Spinal cord (tissue), 9 donors: ENCODE measurements at regions not wholly inside any gene's neighbourhood (a gene's known extent, or its start where the extent isn't known, plus 50 kb on each side); places are given as distances from the start of the nearest gene placed in this dataset.

Experiments
- DNase-seq, 6 donors: peaks; one replicate each; pipeline versions ENCODE4 v3.0.0 to v3.0.0-alpha.2; 2013 to 2015; ENCODE audit warnings: low spot score in 6 of 6, low read depth in 4 of 6
- H3K27ac ChIP-seq: one replicate; pipeline ENCODE4 v1.5.1; 2013; ENCODE audit warnings: low read depth, low read length, control low read depth
- H3K27me3 ChIP-seq: one replicate; pipeline ENCODE4 v1.6.1; 2013; ENCODE audit warnings: low read length; ENCODE audit not compliant: control insufficient read depth, insufficient read depth
- H3K36me3 ChIP-seq: one replicate; pipeline ENCODE4 v1.6.1; 2013; ENCODE audit warnings: low read length; ENCODE audit not compliant: control insufficient read depth, insufficient read depth
- H3K4me1 ChIP-seq: one replicate; pipeline ENCODE4 v1.6.1; 2013; ENCODE audit warnings: low read length; ENCODE audit not compliant: control insufficient read depth, insufficient read depth
- H3K4me3 ChIP-seq: one replicate; pipeline ENCODE4 v1.5.1; 2013; ENCODE audit warnings: low read depth, low read length, control low read depth
- H3K9me3 ChIP-seq: one replicate; pipeline ENCODE4 v1.6.1; 2013; ENCODE audit warnings: low read length; ENCODE audit not compliant: control insufficient read depth, insufficient read depth
- WGBS: methylation state at CpG from one replicate; pipeline ENCODE4 v1.1.5; 2013; ENCODE audit warnings: missing lambda C conversion rate; ENCODE audit not compliant: insufficient coverage; 5-methylcytosine and 5-hydroxymethylcytosine counted together
- donor health status: healthy.

DNA sequence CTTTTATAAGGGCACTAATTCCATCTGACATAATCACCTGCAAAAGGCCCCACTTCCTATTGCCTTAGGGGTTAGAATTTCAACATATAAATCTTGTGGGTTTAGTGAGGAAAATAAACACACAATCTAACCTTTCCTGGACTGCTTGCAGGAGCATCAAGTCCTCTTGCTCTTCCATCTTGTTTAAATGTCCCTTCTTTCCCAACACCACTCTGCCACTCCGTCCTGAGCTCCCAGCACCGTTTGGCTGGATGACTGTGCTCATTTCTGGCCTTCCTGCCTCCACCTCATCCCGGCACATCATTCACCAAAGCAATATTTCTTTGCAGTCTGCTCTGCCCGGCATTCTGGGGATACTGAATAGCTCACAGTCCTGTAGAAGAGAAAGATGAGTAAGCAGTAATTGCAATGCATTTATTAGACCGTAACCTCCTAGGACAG lies 247.8 kb downstream of the BCL2 start:
- no peak overlapping the region for H3K4me3 ChIP-seq
- no peaks in the 10 kb centered on the region for H3K9me3 ChIP-seq
- no peaks in the 10 kb centered on the region for H3K27me3 ChIP-seq
- H3K36me3 ChIP-seq = no peaks in the 10 kb centered on the region
- H3K4me1 ChIP-seq = peaks cover 7% of the 10 kb centered on the region
- H3K27ac ChIP-seq = no peak overlapping the region
- 50% methylated on average over 1 of the region's 5 CpGs for WGBS
- no peak for DNase-seq

GRCh38 chr18:63070767-63071502 lies 248.6 kb downstream of the BCL2 start:
- Histone ChIP-seq H3K27ac (no peak overlapping the region), H3K36me3 (no peaks in the 10 kb centered on the region), H3K27me3 (no peaks in the 10 kb centered on the region), H3K4me1 (peaks cover 7% of the 10 kb centered on the region), H3K4me3 (no peak overlapping the region), H3K9me3 (no peaks in the 10 kb centered on the region)
- WGBS = 85% methylated on average over 7 of the region's 8 CpGs
- DNase-seq = no peak

- no peak overlapping the region for H3K27ac ChIP-seq
- no peak for DNase-seq
- 83% methylated on average over 1 of the region's 3 CpGs for WGBS
Measured at GRCh38 chr18:63069496-63069895, 250.1 kb downstream of the BCL2 start.

GRCh38 chr18:63067939-63068338 lies 251.6 kb downstream of the BCL2 start:
- no CpG with 5 or more reads among the region's 2 CpGs for WGBS
- Histone ChIP-seq H3K27ac (no peak overlapping the region), H3K27me3 (no peaks in the 10 kb centered on the region), H3K36me3 (no peaks in the 10 kb centered on the region), H3K4me3 (no peak overlapping the region), H3K9me3 (no peaks in the 10 kb centered on the region), H3K4me1 (peaks cover 4% of the 10 kb centered on the region)
- DNase-seq = no peak

More at GRCh38 chr18:63069496-63069895, 250.1 kb downstream of the BCL2 start:
- Histone ChIP-seq H3K9me3 (no peaks in the 10 kb centered on the region), H3K27me3 (no peaks in the 10 kb centered on the region), H3K36me3 (no peaks in the 10 kb centered on the region), H3K4me1 (peaks cover 4% of the 10 kb centered on the region), H3K4me3 (no peak overlapping the region)

DNA sequence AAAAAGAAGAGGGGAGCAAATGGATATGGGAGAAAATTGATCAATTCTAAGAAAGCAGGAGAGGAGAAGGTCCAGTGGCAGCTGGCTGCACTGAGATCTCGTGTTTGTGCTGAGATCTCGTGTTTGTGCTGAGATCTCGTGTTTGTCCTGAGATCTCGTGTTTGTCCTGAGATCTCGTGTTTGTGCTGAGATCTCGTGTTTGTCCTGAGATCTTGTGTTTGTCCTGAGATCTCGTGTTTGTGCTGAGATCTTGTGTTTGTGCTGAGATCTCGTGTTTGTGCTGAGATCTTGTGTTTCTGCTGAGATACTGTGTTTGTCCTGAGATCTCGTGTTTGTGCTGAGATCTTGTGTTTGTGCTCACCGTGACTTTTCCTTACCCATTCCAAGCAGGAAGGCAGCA lies 254.4 kb downstream of the BCL2 start:
- no peak overlapping the region for H3K27ac ChIP-seq
- no peak overlapping the region for H3K4me3 ChIP-seq
- H3K36me3 ChIP-seq = no peaks in the 10 kb centered on the region
- no peaks in the 10 kb centered on the region for H3K27me3 ChIP-seq
- DNase-seq = no peak
- no peaks in the 10 kb centered on the region for H3K9me3 ChIP-seq
- WGBS = 87% methylated on average over 9 of the region's 10 CpGs
- H3K4me1 ChIP-seq = no peaks in the 10 kb centered on the region

- no peaks in the 10 kb centered on the region for H3K36me3 ChIP-seq
- 88% methylated on average over 8 of the region's 10 CpGs for WGBS
- no peaks in the 10 kb centered on the region for H3K4me1 ChIP-seq
- DNase-seq = no peak
- H3K9me3 ChIP-seq = no peaks in the 10 kb centered on the region
- H3K27me3 ChIP-seq = no peaks in the 10 kb centered on the region
- H3K27ac ChIP-seq = no peak overlapping the region
- no peak overlapping the region for H3K4me3 ChIP-seq
Measured at GRCh38 chr18:63063171-63063570, 256.4 kb downstream of the BCL2 start.

- Histone ChIP-seq H3K4me3 (no peak overlapping the region), H3K27me3 (no peaks in the 10 kb centered on the region), H3K4me1 (no peaks in the 10 kb centered on the region), H3K27ac (no peak overlapping the region), H3K9me3 (no peaks in the 10 kb centered on the region), H3K36me3 (no peaks in the 10 kb centered on the region)
- WGBS = 92% methylated on average over 4 of the region's 4 CpGs
- no peak for DNase-seq
Measured at GRCh38 chr18:63062246-63062645, 257.3 kb downstream of the BCL2 start.

DNA sequence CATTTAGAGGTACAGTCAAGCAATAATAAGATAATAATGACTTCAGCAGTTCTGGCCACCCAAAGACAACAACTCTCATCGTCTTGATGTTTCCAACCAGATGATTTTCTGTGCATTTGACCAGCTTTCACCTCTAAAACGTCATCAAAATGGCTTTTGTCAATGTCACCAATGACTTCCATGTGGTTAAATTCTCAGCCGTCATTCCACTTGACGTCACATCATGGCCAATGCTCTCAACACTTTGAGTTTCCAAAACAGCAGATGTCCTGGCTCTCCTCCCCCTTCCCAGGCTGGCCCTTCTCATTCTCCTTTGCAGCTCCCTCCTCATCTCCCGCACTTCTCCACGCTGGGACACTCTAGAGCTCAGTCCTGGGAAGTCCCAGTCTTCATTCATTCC lies 258.3 kb downstream of the BCL2 start:
- Histone ChIP-seq H3K36me3 (no peaks in the 10 kb centered on the region), H3K27ac (no peak overlapping the region), H3K27me3 (no peaks in the 10 kb centered on the region), H3K4me3 (no peak overlapping the region), H3K4me1 (no peaks in the 10 kb centered on the region), H3K9me3 (no peaks in the 10 kb centered on the region)
- no peak for DNase-seq
- WGBS = 87% methylated on average over 6 of the region's 6 CpGs

GRCh38 chr18:63058521-63058920 lies 261.0 kb downstream of the BCL2 start:
- Histone ChIP-seq H3K36me3 (no peaks in the 10 kb centered on the region), H3K4me3 (no peak overlapping the region), H3K27me3 (no peaks in the 10 kb centered on the region), H3K9me3 (no peaks in the 10 kb centered on the region), H3K4me1 (no peaks in the 10 kb centered on the region), H3K27ac (no peak overlapping the region)
- DNase-seq = no peak
- WGBS = 65% methylated on average over 2 of the region's 4 CpGs

GRCh38 chr18:63057707-63058106 lies 261.9 kb downstream of the BCL2 start:
- Histone ChIP-seq H3K36me3 (no peaks in the 10 kb centered on the region), H3K9me3 (no peaks in the 10 kb centered on the region), H3K4me3 (no peak overlapping the region), H3K27ac (no peak overlapping the region), H3K27me3 (no peaks in the 10 kb centered on the region), H3K4me1 (no peaks in the 10 kb centered on the region)
- 94% methylated on average over 14 of the region's 14 CpGs for WGBS
- DNase-seq = no peak
